ENCODE measurements at regions not wholly inside any gene's neighbourhood (a gene's known extent, or its start where the extent isn't known, plus 50 kb on each side); places are given as distances from the start of the nearest gene placed in this dataset.
"Not testable (repeated sequence)": the region's sequence is repeated elsewhere in the genome, so short reads cannot be mapped to it uniquely, and the experiment has no call there.

- DNase-seq = no peak
Measured at GRCh38 chr6:14408446-14408845, 290.9 kb downstream of the CD83 start.

DNA sequence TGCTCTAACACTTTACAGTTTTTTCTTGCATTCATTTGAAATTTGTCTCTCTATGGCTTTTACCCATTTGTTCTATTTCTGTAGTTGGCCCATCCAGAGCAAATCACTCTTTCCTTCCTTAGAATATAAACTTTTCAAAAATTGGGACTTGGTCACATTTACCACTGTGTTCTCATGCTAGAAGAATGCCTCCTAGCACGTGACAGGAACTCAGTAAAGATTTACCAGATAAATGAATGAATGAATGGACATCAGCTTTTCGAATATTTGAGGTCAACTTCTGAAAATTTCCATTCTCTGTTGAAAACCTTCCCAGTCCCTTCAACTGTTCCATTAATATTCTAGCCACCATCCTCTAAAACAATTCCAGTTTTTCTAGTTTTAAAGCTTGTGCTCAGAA lies 294.5 kb downstream of the CD83 start:
- no peak for DNase-seq

DNA sequence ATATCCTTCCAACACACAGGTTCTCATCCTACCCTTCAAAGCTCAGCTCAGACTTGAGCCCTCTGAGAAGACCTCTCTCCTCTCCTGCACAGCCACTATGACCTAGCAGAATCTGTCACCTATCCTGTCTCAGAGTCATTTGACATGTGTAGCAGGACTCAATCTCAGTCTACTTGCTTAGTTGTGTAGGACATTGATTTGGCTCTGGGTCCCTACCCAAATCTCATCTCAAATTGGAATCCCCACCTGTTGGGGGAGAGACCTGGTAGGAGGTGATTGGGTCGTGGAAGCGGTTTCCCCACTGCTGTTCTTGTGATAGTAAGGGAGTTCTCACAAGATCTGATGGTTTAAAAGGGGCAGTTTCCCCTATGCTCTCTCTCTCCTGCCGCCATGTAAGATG lies 297.9 kb downstream of the CD83 start:
- no peak for DNase-seq

- DNase-seq = no peak
Measured at GRCh38 chr6:14417377-14417776, 299.8 kb downstream of the CD83 start.

- DNase-seq = not testable (repeated sequence)
Measured at GRCh38 chr6:14419224-14419623, 301.7 kb downstream of the CD83 start.

DNA sequence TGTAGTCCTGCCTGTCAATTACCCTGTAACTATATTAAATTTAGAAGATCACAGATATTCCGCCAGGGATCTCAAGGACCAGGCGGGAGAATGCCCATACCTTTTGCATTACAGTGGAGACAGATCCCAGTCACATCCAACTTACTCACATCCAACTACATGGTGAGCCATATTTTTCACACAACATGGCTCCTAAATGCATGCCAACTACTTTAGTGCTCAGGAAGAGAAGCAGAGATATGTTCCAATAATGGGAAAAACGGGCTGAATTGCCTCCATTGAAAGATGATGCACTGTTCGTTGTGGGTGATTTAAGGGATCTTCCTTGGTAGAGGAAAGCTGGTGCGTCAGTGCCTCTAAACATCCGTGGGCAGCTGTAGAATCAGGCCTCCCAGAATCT lies 304.5 kb downstream of the CD83 start:
- no peak for DNase-seq

- no peak for DNase-seq
Measured at GRCh38 chr6:14422917-14423316, 305.3 kb downstream of the CD83 start.

DNA sequence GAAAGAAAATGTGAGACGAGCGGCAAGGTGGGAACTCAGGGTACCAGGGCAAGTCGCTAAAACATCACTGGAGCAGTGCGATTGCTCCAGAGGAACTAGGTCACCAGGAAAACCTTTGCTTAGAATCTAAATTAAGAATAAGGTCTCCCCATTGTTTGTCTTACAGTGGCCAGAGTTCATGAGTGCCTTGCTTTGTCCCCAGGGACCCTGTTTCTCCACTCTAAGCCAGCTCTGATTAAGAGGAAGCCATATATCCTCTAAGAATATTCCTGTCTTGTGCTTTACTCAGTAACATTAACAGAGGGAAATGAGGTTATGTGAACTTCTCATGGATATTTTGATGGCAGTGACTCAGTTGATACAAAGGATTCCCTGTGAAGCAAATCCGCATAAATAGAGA lies 305.8 kb downstream of the CD83 start:
- no peak for DNase-seq

DNA sequence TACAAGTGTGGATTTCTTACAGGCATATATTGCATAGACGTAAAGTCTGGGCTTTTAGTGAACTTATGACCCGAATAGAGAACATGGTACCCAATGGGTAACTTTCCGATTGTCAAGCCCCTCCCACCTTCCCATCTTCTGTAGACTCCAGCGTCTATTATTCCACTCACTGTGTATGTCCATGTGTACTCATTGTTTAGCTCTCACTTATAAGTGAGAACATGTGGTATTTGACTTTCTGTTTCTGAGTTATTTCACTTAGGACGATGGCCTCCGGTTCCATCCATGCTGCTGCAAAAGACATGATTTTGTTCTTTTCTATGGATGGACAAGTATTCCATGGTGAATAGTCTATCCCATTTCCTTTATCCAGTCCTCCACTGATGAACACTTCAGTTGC lies 306.4 kb downstream of the CD83 start:
- DNase-seq = peak; percentile 30

GRCh38 chr6:14425805-14426204 lies 308.2 kb downstream of the CD83 start:
- DNase-seq = no peak

DNA sequence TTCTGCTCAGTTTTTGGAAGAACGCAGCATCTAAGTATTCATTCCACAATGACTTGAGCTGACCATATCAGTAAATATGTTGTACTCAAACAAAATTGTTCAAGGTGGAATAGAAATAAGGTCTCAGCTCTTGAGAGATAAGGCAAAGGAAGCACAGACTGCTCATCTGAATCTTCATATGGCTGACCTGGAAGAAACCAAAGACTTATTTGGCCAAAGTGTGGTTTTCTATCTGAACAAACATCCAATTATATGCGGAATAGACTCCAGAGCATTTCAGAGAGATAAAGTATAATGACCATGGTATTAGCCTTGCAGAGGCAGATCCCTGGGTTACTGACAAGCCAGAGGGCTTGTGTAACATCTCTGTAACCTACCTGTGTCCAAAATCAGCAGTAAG lies 308.7 kb downstream of the CD83 start:
- DNase-seq = no peak

DNA sequence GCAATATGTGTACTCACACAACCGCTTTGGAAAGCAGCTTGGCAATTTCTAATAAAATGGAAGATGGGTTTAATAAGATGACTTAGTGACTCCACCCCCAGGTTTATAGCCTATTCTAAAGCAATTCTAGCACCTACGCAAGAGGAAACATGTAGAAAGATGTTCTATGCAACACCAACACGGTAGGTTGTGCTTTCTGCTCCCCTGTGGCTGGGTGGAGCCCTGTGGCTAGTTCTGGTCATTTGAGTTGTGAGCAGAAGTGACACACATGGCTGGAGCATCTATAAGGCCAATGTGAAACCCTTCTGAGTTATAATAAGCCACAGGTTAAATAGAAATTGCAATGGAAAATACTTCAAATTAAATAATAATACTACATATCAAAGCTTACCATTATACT lies 310.7 kb downstream of the CD83 start:
- no peak for DNase-seq

DNA sequence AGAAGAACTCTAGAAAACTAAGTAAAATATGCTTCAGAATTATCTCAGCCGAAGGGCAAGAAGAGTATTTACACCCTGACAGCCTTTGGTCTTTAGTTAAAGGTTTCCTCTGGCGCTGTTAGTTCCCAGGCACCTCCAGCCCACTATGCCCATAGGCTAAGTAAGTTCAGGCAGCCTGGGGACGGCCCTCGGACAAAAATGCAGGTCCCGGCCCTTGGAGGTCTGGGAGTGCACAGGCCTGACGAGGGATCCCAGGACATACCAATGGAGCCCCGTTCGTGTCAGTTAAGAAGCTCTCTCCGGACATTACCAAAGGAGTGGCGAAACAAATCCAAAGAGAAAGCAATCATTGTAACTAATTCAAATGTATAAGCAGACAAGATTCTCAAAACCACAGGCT lies 311.8 kb downstream of the CD83 start:
- no peak for DNase-seq

- DNase-seq = no peak
Measured at GRCh38 chr6:14430218-14430617, 312.6 kb downstream of the CD83 start.

DNA sequence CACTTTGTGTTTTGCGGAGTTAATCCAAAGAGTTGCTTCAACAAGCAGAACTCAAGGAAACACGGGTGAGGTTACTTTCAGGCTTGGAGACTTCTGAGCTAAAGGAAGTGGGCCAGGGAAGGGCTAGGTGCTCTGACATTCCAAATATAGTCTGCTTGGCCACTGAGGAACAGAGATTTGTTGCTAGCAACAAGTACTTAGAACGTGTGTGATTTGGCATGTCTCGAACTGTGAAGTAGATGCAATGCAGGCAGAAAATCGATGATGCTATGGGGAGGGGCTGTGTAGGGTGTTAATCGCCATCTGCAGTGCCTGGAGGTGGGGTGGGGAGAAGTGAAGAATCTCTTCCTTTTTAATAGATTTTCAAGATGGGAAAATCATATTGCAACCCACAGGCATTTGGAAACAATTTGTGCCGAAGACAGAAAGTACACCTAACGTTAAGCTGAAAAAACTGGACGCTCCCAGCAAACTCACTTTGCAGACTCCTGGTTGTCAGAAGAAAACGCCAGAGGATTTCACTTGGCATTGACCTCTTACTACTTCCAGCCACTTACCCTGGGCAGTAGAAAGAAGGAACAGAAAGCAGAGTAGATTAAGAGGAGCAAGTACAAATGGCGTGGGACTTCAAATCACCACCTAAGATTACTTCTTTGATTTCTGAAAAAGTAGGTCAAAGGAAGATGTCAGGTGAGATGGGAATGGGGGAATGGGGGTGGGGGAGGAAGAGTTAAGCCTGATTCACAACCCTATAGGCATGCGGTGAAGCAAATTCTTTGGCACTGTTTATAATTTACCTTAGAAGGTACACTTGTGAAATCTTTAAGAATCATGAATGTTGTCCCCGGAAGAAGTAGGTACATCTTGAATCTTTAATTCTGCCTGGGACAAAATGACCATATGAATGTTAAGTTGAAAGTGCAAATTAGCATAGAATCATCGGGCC lies 314.1 kb downstream of the CD83 start:
- DNase-seq = no peak

DNA sequence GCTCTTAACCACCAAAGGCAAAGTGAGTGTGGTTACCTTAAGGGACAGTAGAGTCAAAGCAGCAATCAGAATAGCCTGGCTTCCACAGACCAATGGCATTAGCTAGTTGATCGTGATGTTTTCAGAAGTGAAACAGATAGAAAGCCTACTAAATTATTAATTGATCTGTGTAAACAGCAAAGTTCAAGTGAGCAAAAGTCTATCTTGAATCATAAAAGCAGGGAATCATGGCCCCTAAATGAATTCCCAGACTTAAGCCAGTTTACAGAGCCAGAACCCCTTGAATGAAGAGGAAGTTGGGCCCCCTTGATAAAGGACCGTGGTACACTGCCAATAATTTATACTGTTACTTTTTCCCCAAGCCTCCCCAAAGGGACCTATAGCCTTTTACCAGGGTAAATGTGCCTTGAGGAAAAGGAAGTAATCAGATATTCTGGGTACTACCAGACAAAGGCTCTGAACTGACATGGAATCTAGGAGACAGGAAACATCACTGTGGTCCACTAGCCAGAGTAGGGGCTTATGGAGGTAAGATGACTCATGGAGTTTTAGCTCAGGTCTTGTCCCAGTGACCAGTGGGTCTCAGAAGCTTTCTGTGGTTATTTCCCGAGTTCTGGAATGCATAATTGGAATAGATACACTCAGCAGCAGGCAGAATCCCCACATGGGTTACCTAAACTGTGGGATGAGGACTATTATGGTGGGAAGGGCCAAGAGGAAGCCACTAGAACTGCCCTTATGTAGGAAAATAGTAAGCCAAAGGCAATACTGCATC lies 317.5 kb downstream of the CD83 start:
- no peak for DNase-seq

- no peak for DNase-seq
Measured at GRCh38 chr6:14436592-14437132, 319.1 kb downstream of the CD83 start.

GRCh38 chr6:14439419-14439818 lies 321.8 kb downstream of the CD83 start:
- no peak for DNase-seq

- DNase-seq = no peak
Measured at GRCh38 chr6:14440215-14440910, 322.8 kb downstream of the CD83 start.

GRCh38 chr6:14440940-14441781 lies 323.6 kb downstream of the CD83 start:
- DNase-seq = no peak

GRCh38 chr6:14442242-14442641 lies 324.7 kb downstream of the CD83 start:
- no peak for DNase-seq

GRCh38 chr6:14443629-14444268 lies 326.2 kb downstream of the CD83 start:
- no peak for DNase-seq

Measured in activated CD4-positive, alpha-beta T cell treated with anti-CD3 and anti-CD28 coated beads for 48 hours (primary cell).